T47D (cell line): ENCODE measurements at regions not wholly inside any gene's neighbourhood (a gene's known extent, or its start where the extent isn't known, plus 50 kb on each side); places are given as distances from the start of the nearest gene placed in this dataset.

ENCODE experiments used
- DNase-seq, 2 experiments: peaks; one replicate each; pipeline versions ENCODE4 v3.0.0 to v3.0.0-alpha.2; 2011 to 2012; ENCODE audit warnings: low read depth in 1 of 2, low spot score in 1 of 2
- JUND ChIP-seq: IDR thresholded peaks from 2 replicates; pipeline ENCODE4 v1.6.1; 2012; ENCODE audit warnings: low read depth
- in situ Hi-C: cut with HindIII; loops from 2 replicates; pipeline ENCODE4 v1.10.0; 2016; ENCODE audit warnings: low sequenced_read_pairs, low pct_unique_long_range_greater_than_20kb

GRCh38 chr5:92421196-92421595 is 1038.1 kb upstream of the ARRDC3 start:
- in situ Hi-C loops: no loop called here
- DNase-seq: no peak
- no peak for TF ChIP-seq JUND

- DNase-seq: no peak
- no peak for TF ChIP-seq JUND
- in situ Hi-C loops: no loop called here
Observed at GRCh38 chr5:92419261-92419660, 1036.1 kb upstream of the ARRDC3 start.

- no peak for DNase-seq
- in situ Hi-C loops: no loop called here
- TF ChIP-seq JUND: no peak
Observed at GRCh38 chr5:92418341-92418740, 1035.2 kb upstream of the ARRDC3 start.

GRCh38 chr5:92409134-92409533 is 1026.0 kb upstream of the ARRDC3 start:
- in situ Hi-C loops: no loop called here
- no peak for DNase-seq

GRCh38 chr5:92402956-92403702 is 1020.0 kb upstream of the ARRDC3 start:
- no peak for TF ChIP-seq JUND
- in situ Hi-C loops: no loop called here
- DNase-seq: no peak

More at GRCh38 chr5:92409134-92409533, 1026.0 kb upstream of the ARRDC3 start:
- no peak for TF ChIP-seq JUND

GRCh38 chr5:92402045-92402444 is 1018.9 kb upstream of the ARRDC3 start:
- in situ Hi-C loops: no loop called here

GRCh38 chr5:92401492-92401891 is 1018.4 kb upstream of the ARRDC3 start:
- TF ChIP-seq JUND: no peak
- in situ Hi-C loops: no loop called here
- no peak for DNase-seq

More at GRCh38 chr5:92402045-92402444, 1018.9 kb upstream of the ARRDC3 start:
- DNase-seq: no peak
- no peak for TF ChIP-seq JUND

- in situ Hi-C loops: no loop called here
- DNase-seq: no peak
- TF ChIP-seq JUND: no peak
Observed at GRCh38 chr5:92394936-92395335, 1011.8 kb upstream of the ARRDC3 start.

- no peak for DNase-seq
- TF ChIP-seq JUND: no peak
- in situ Hi-C loops: no loop called here
Observed at GRCh38 chr5:92390657-92391056, 1007.5 kb upstream of the ARRDC3 start.

- no peak for DNase-seq
- TF ChIP-seq JUND: no peak
- in situ Hi-C loops: no loop called here
Observed at GRCh38 chr5:92380069-92380770, 997.1 kb upstream of the ARRDC3 start.

GRCh38 chr5:92378966-92379611 is 996.0 kb upstream of the ARRDC3 start:
- in situ Hi-C loops: no loop called here
- TF ChIP-seq JUND: no peak
- no peak for DNase-seq

- in situ Hi-C loops: no loop called here
- no peak for DNase-seq
- TF ChIP-seq JUND: no peak
Observed at GRCh38 chr5:92374859-92375258, 991.7 kb upstream of the ARRDC3 start.

- in situ Hi-C loops: no loop called here
- DNase-seq: no peak
- TF ChIP-seq JUND: no peak
Observed at GRCh38 chr5:92372766-92373165, 989.6 kb upstream of the ARRDC3 start.
